Fibroblast of lung (primary cell): ENCODE measurements at regions not wholly inside any gene's neighbourhood (a gene's known extent, or its start where the extent isn't known, plus 50 kb on each side); places are given as distances from the start of the nearest gene placed in this dataset.

Experiments used
- EZH2 ChIP-seq: IDR thresholded peaks from 2 replicates; pipeline ENCODE4 v1.5.1; 2012; ENCODE audit warnings: low read length, control low read depth, mild to moderate bottlenecking; ENCODE audit errors: missing control alignments
- TF ChIP-seq, protein P1 (sequence below), 2 donors: IDR thresholded peaks in 1 of 2; conservative IDR thresholded peaks in 1 of 2; 1 replicate in 1 of 2; 2 replicates in 1 of 2; pipeline ENCODE4 v1.5.1; 2011 to 2012; ENCODE audit warnings: low read length in 2 of 2, control low read depth in 1 of 2, inconsistent platforms in 1 of 2, low read depth in 1 of 2, mild to moderate bottlenecking in 1 of 2

DNA sequence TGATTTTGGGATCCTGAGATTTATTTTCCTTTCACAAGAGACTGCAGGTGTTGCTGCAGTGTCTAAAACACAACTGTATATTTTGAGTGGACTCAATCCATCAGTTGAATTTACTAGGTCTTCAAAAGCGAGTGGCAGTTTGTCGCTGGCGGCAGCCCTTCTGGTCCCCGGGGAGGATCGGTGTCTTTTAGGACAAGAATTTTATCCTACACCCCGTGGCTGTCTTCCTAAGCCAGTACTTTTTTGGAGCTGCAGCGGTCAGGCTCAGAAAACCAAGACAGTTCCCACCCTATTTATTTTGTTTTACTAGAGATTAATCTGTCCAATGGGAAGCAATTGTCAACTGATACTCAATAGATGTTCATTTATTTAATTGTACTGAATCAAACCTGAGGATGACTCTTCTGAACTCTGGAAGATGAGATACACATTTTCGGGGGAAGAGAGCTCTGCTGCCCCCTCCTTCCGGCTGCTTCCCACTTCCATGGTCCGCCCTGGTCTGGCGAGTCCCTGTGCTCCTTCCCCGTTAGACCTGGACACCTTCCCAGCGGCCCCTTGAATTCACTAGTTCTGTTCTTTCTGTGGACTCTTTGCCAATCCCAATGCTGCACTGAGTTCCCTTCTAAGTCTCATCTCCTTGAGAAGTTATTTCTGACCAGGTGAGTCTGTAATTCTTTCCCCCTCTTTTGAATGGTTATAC, 90.6 kb downstream of the ERMARD start:
- TF ChIP-seq, protein P1, sequence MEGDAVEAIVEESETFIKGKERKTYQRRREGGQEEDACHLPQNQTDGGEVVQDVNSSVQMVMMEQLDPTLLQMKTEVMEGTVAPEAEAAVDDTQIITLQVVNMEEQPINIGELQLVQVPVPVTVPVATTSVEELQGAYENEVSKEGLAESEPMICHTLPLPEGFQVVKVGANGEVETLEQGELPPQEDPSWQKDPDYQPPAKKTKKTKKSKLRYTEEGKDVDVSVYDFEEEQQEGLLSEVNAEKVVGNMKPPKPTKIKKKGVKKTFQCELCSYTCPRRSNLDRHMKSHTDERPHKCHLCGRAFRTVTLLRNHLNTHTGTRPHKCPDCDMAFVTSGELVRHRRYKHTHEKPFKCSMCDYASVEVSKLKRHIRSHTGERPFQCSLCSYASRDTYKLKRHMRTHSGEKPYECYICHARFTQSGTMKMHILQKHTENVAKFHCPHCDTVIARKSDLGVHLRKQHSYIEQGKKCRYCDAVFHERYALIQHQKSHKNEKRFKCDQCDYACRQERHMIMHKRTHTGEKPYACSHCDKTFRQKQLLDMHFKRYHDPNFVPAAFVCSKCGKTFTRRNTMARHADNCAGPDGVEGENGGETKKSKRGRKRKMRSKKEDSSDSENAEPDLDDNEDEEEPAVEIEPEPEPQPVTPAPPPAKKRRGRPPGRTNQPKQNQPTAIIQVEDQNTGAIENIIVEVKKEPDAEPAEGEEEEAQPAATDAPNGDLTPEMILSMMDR (conservative IDR thresholded peaks at IDR 0.05 in 1 of 2, IDR thresholded peaks at IDR 0.05 in 1 of 2; ENCODE audit: low read depth in 1 of 2, low read length in 2 of 2), result no peak
- TF ChIP-seq EZH2, result no peak
